Panc1 (cell line): ENCODE measurements at regions not wholly inside any gene's neighbourhood (a gene's known extent, or its start where the extent isn't known, plus 50 kb on each side); places are given as distances from the start of the nearest gene placed in this dataset.

Experiments
- ATAC-seq: fragments of 200-7000 bp; cut with Tn5 transposase; 2 replicates; pipeline ENCODE4 v1.9.1; 2020; ENCODE audit warnings: mild to moderate bottlenecking, moderate library complexity
- BruUV-seq: library from RNA; stranded (reverse); fragments of 400-500 nt; replicated peaks from 2 replicates; lab custom pipeline; 2021; lab: Mats Ljungman, UMichigan
- CTCF ChIA-PET: fragments of 300-600 bp; sonication (Branson Sonifier 250); formaldehyde crosslinking; loops from one replicate; lab custom pipeline; 2022; ENCODE audit warnings: antibody characterized with exemption; lab: Charles Lee
- POLR2A ChIA-PET: fragments of 300-600 bp; sonication (Branson Sonifier 250); formaldehyde crosslinking; loops from one replicate; lab custom pipeline; 2022; ENCODE audit warnings: antibody characterized with exemption; lab: Charles Lee
- DNase-seq: peaks from one replicate; pipeline ENCODE4 v3.0.0-alpha.2; 2010; ENCODE audit warnings: low read depth, low spot score
- H3K27ac ChIP-seq: 2 replicates; pipeline ENCODE4 v1.5.1; 2011; ENCODE audit warnings: mild to moderate bottlenecking, low read length, inconsistent platforms
- H3K27me3 ChIP-seq: fragments of 200-500 bp; sonication (Bioruptor generic); 2 replicates; pipeline ENCODE4 v1.6.0; 2014; ENCODE audit warnings: low read length, inconsistent platforms; ENCODE audit not compliant: control insufficient read depth, insufficient read depth
- H3K36me3 ChIP-seq: fragments of 200-500 bp; sonication (Bioruptor generic); 2 replicates; pipeline ENCODE4 v1.5.1; 2014; ENCODE audit warnings: inconsistent platforms, mild to moderate bottlenecking, low read length, moderate library complexity; ENCODE audit not compliant: control insufficient read depth, insufficient read depth
- H3K4me1 ChIP-seq: 2 replicates; pipeline ENCODE4 v1.5.1; 2011; ENCODE audit warnings: inconsistent platforms, mild to moderate bottlenecking, low read length, moderate library complexity; ENCODE audit not compliant: control insufficient read depth, insufficient read depth
- H3K4me3 ChIP-seq, 2 experiments: 2 replicates each; pipeline ENCODE4 v1.5.1; 2011 to 2012; ENCODE audit warnings: low read depth in 2 of 2, low read length in 2 of 2, mild to moderate bottlenecking in 2 of 2, inconsistent platforms in 1 of 2, moderate library complexity in 1 of 2
- H3K9me3 ChIP-seq: fragments of 200-500 bp; sonication (Bioruptor generic); 2 replicates; pipeline ENCODE4 v1.5.1; 2014; ENCODE audit warnings: low read depth, mild to moderate bottlenecking, inconsistent platforms, low read length, moderate library complexity; ENCODE audit not compliant: control insufficient read depth, insufficient read depth
- CTCF ChIP-seq: fragments of 450-650 bp; IDR thresholded peaks from 2 replicates; pipeline ENCODE4 v1.5.1; 2017; ENCODE audit warnings: mild to moderate bottlenecking
- POLR2AphosphoS5 ChIP-seq: IDR thresholded peaks from 2 replicates; pipeline ENCODE4 v1.6.1; 2012; ENCODE audit warnings: mild to moderate bottlenecking, low read depth, low read length, moderate library complexity
- SIN3A ChIP-seq: IDR thresholded peaks from 2 replicates; pipeline ENCODE4 v1.6.1; 2012; ENCODE audit warnings: low read depth, mild to moderate bottlenecking, low read length, moderate library complexity, borderline replicate concordance; ENCODE audit not compliant: insufficient read depth
- TCF7L2 ChIP-seq: IDR thresholded peaks from 2 replicates; pipeline ENCODE4 v1.6.1; 2011; ENCODE audit warnings: mild to moderate bottlenecking, low read depth, low read length, inconsistent platforms
- in situ Hi-C: cut with HindIII; loops from 2 replicates; pipeline ENCODE4 v1.10.0; 2016; ENCODE audit warnings: low sequenced_read_pairs, low pct_unique_long_range_greater_than_20kb
- intact Hi-C: fragments of 100-400 bp; cut with micrococcal nuclease; formaldehyde crosslinking; loops from one replicate; pipeline ENCODE4 v1.10.0; 2022; ENCODE audit not compliant: unreplicated experiment
- TF ChIP-seq, protein P1 (sequence below), 2 experiments: IDR thresholded peaks; 2 replicates each; pipeline ENCODE4 v1.6.1; 2011 to 2012; ENCODE audit warnings: low read depth in 2 of 2, control low read depth in 1 of 2, low read length in 1 of 2, mild to moderate bottlenecking in 1 of 2, moderate library complexity in 1 of 2; ENCODE audit not compliant: insufficient read depth in 1 of 2

DNA sequence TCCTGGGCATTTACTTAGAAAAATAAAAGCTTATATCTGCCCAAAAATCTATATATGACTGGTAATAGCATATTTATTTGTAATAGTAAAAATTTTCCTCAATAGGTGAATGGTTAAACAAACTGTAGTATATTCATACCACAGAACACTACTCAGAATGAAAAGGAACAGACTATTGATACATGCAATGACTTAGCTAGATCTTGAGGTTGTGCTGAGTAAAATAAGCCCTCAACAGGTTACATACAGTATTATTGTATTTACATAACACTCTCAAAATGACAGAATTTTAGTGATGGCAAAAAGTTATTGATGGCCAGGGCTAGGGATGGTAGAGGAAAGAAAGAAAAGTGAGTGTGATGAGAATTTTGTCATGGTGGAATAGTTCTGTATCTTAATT, 178.4 kb downstream of the BMP4 start:
- H3K36me3 ChIP-seq, result no peaks in the 10 kb centered on the region
- ATAC-seq (no peak), DNase-seq (no peak)
- POLR2A ChIA-PET, result no interaction called here
- H3K4me1 ChIP-seq, result no peaks in the 10 kb centered on the region
- no peak overlapping the region for H3K27ac ChIP-seq
- no peak overlapping the region for H3K4me3 ChIP-seq
- intact Hi-C loops (no loop called here), in situ Hi-C loops (no loop called here)
- CTCF ChIA-PET, result no interaction called here
- H3K9me3 ChIP-seq, result no peaks in the 10 kb centered on the region
- H3K27me3 ChIP-seq, result no peaks in the 10 kb centered on the region
- no TSS peak for BruUV-seq
- no peak for TF ChIP-seq TCF7L2
- TF ChIP-seq, protein P1, sequence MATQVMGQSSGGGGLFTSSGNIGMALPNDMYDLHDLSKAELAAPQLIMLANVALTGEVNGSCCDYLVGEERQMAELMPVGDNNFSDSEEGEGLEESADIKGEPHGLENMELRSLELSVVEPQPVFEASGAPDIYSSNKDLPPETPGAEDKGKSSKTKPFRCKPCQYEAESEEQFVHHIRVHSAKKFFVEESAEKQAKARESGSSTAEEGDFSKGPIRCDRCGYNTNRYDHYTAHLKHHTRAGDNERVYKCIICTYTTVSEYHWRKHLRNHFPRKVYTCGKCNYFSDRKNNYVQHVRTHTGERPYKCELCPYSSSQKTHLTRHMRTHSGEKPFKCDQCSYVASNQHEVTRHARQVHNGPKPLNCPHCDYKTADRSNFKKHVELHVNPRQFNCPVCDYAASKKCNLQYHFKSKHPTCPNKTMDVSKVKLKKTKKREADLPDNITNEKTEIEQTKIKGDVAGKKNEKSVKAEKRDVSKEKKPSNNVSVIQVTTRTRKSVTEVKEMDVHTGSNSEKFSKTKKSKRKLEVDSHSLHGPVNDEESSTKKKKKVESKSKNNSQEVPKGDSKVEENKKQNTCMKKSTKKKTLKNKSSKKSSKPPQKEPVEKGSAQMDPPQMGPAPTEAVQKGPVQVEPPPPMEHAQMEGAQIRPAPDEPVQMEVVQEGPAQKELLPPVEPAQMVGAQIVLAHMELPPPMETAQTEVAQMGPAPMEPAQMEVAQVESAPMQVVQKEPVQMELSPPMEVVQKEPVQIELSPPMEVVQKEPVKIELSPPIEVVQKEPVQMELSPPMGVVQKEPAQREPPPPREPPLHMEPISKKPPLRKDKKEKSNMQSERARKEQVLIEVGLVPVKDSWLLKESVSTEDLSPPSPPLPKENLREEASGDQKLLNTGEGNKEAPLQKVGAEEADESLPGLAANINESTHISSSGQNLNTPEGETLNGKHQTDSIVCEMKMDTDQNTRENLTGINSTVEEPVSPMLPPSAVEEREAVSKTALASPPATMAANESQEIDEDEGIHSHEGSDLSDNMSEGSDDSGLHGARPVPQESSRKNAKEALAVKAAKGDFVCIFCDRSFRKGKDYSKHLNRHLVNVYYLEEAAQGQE (IDR thresholded peaks at IDR 0.05; ENCODE audit: insufficient read depth in 1 of 2, low read depth in 2 of 2, low read length in 1 of 2), result no peak
- no peak for TF ChIP-seq POLR2AphosphoS5
- TF ChIP-seq SIN3A, result no peak
- no peak for TF ChIP-seq CTCF

DNA sequence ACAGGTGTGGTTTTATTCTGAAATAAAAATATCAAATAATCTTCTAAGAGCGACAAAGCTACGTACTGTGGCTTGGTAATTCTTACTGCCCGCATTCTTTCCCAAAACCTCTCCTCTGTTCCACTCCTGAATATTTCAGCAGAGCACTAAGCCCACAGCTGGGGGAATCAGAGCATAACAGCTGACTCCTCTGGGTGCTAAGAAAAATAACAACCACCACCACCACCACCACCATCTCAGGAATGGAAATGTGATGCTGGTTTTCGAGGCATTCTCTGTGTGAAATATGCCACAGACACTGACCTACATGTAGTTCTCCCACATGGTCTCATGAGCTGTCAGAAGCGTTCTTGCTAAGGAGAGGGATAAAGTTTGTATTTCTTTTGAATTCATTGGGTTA, 183.7 kb downstream of the BMP4 start:
- H3K4me1 ChIP-seq, result no peaks in the 10 kb centered on the region
- no peak for TF ChIP-seq SIN3A
- TF ChIP-seq, protein P1 (IDR thresholded peaks at IDR 0.05; ENCODE audit: insufficient read depth in 1 of 2, low read depth in 2 of 2, low read length in 1 of 2), result no peak
- TF ChIP-seq CTCF, result no peak
- no peak for TF ChIP-seq TCF7L2
- TF ChIP-seq POLR2AphosphoS5, result no peak
- no TSS peak for BruUV-seq
- no peaks in the 10 kb centered on the region for H3K27me3 ChIP-seq
- DNase-seq (no peak), ATAC-seq (no peak)
- no peaks in the 10 kb centered on the region for H3K36me3 ChIP-seq
- H3K9me3 ChIP-seq, result no peaks in the 10 kb centered on the region
- H3K27ac ChIP-seq, result no peak overlapping the region
- H3K4me3 ChIP-seq, result no peak overlapping the region
- in situ Hi-C loops (no loop called here), intact Hi-C loops (no loop called here)
- ChIA-PET CTCF (no interaction called here), POLR2A (no interaction called here)
